Breast epithelium (tissue), 4 donors: ENCODE measurements at regions not wholly inside any gene's neighbourhood (a gene's known extent, or its start where the extent isn't known, plus 50 kb on each side); places are given as distances from the start of the nearest gene placed in this dataset.

Experiments used
- DNase-seq, 2 donors: peaks; one replicate each; pipeline ENCODE4 v3.0.0-alpha.2; 2019; ENCODE audit warnings: low spot score in 2 of 2
- H3K27ac ChIP-seq, 2 donors: fragments of 200-600 bp; sonication (generic) in 1 of 2; one replicate each; pipeline ENCODE4 v1.5.1; 2016 to 2019; ENCODE audit warnings: mild to moderate bottlenecking in 1 of 2
- H3K27me3 ChIP-seq, 2 donors: fragments of 200-600 bp; sonication (generic) in 1 of 2; one replicate each; pipeline versions ENCODE4 v1.5.1 to v1.6.0; 2017 to 2019; ENCODE audit warnings: control low read depth in 1 of 2, mild to moderate bottlenecking in 1 of 2
- H3K36me3 ChIP-seq: fragments of 200-600 bp; one replicate; pipeline ENCODE4 v1.5.1; 2019
- H3K4me1 ChIP-seq, 2 donors: fragments of 200-600 bp; sonication (generic); one replicate each; pipeline ENCODE4 v1.5.1; 2016 to 2019; ENCODE audit warnings: control low read depth in 1 of 2
- H3K4me3 ChIP-seq, 3 donors: fragments of 200-600 bp; sonication (generic); 1 replicate in 2 of 3; 2 replicates in 1 of 3; pipeline ENCODE4 v1.5.1; 2016 to 2019; ENCODE audit warnings: mild to moderate bottlenecking in 3 of 3, moderate library complexity in 2 of 3
- H3K9me3 ChIP-seq, 2 donors: fragments of 200-600 bp; sonication (generic) in 1 of 2; one replicate each; pipeline ENCODE4 v1.5.1; 2016 to 2019; ENCODE audit warnings: control low read depth in 1 of 2
- CTCF ChIP-seq, 3 donors: fragments of 450-650 bp; IDR thresholded peaks; one replicate each; pipeline ENCODE4 v1.5.1; 2016 to 2017; ENCODE audit warnings: antibody characterized with exemption in 3 of 3, mild to moderate bottlenecking in 3 of 3, moderate library complexity in 3 of 3
- POLR2A ChIP-seq: fragments of 450-650 bp; IDR thresholded peaks from one replicate; pipeline ENCODE4 v1.6.1; 2016; ENCODE audit warnings: antibody characterized with exemption, mild to moderate bottlenecking, moderate library complexity
- POLR2AphosphoS5 ChIP-seq, 3 donors: sonication (generic); formaldehyde crosslinking; IDR thresholded peaks; one replicate each; pipeline ENCODE4 v1.6.1; 2017; ENCODE audit warnings: antibody characterized with exemption in 3 of 3
- intact Hi-C: fragments of 100-400 bp; cut with DNase I; formaldehyde crosslinking; loops from one replicate; pipeline ENCODE4 v1.15.1; 2023; ENCODE audit warnings: low total_unique reads

- intact Hi-C loops: no loop called here
- Histone ChIP-seq H3K27me3 (no peaks in the 10 kb centered on the region), H3K36me3 (no peaks in the 10 kb centered on the region), H3K9me3 (no peaks in the 10 kb centered on the region), H3K27ac (no peak overlapping the region), H3K4me3 (no peak overlapping the region), H3K4me1 (no peaks in the 10 kb centered on the region)
- no peak for TF ChIP-seq CTCF (IDR thresholded peaks at IDR 0.05)
- TF ChIP-seq POLR2A: no peak
- DNase-seq: no peak
Observed at GRCh38 chr2:167608487-167608886, 638.9 kb downstream of the STK39 start.

GRCh38 chr2:167607731-167608130 is 639.7 kb downstream of the STK39 start:
- no peaks in the 10 kb centered on the region for H3K4me1 ChIP-seq
- no peaks in the 10 kb centered on the region for H3K9me3 ChIP-seq
- H3K27ac ChIP-seq: no peak overlapping the region
- H3K27me3 ChIP-seq: no peaks in the 10 kb centered on the region
- H3K4me3 ChIP-seq: no peak overlapping the region
- intact Hi-C loops: no loop called here
- H3K36me3 ChIP-seq: no peaks in the 10 kb centered on the region
- DNase-seq: no peak
- no peak for TF ChIP-seq POLR2A
- no peak for TF ChIP-seq POLR2AphosphoS5 (IDR thresholded peaks at IDR 0.05)
- no peak for TF ChIP-seq CTCF (IDR thresholded peaks at IDR 0.05)

- intact Hi-C loops: no loop called here
- H3K9me3 ChIP-seq: no peaks in the 10 kb centered on the region
- TF ChIP-seq CTCF (IDR thresholded peaks at IDR 0.05): no peak
- TF ChIP-seq POLR2AphosphoS5 (IDR thresholded peaks at IDR 0.05): no peak
- no peak for TF ChIP-seq POLR2A
- no peak overlapping the region for H3K4me3 ChIP-seq
- DNase-seq: no peak
- no peaks in the 10 kb centered on the region for H3K4me1 ChIP-seq
- no peaks in the 10 kb centered on the region for H3K27me3 ChIP-seq
- no peaks in the 10 kb centered on the region for H3K36me3 ChIP-seq
- no peak overlapping the region for H3K27ac ChIP-seq
Observed at GRCh38 chr2:167607211-167607610, 640.2 kb downstream of the STK39 start.

- no peak overlapping the region for H3K4me3 ChIP-seq
- H3K27ac ChIP-seq: no peak overlapping the region
- H3K27me3 ChIP-seq: no peaks in the 10 kb centered on the region
- no peaks in the 10 kb centered on the region for H3K4me1 ChIP-seq
- H3K36me3 ChIP-seq: no peaks in the 10 kb centered on the region
- TF ChIP-seq POLR2AphosphoS5 (IDR thresholded peaks at IDR 0.05) (no peak), CTCF (IDR thresholded peaks at IDR 0.05) (no peak), POLR2A (no peak)
- H3K9me3 ChIP-seq: no peaks in the 10 kb centered on the region
- DNase-seq: no peak
- intact Hi-C loops: no loop called here
Observed at GRCh38 chr2:167602122-167602521, 645.3 kb downstream of the STK39 start.

- Histone ChIP-seq H3K9me3 (no peaks in the 10 kb centered on the region), H3K4me3 (no peak overlapping the region), H3K4me1 (no peaks in the 10 kb centered on the region), H3K27me3 (no peaks in the 10 kb centered on the region), H3K36me3 (no peaks in the 10 kb centered on the region), H3K27ac (no peak overlapping the region)
- intact Hi-C loops: no loop called here
- TF ChIP-seq CTCF (IDR thresholded peaks at IDR 0.05): no peak
- DNase-seq: no peak
Observed at GRCh38 chr2:167599219-167599618, 648.2 kb downstream of the STK39 start.
